Motor neuron (in vitro differentiated cells): ENCODE measurements at regions not wholly inside any gene's neighbourhood (a gene's known extent, or its start where the extent isn't known, plus 50 kb on each side); places are given as distances from the start of the nearest gene placed in this dataset.
A peak's percentile ranks its signal among the peaks of the same experiment; 100 is the strongest.

ENCODE experiments used
- ATAC-seq, 8 experiments: fragments of 200-7000 bp; cut with Tn5 transposase; replicated peaks in 6 of 8; 2 replicates each; pipeline ENCODE4 v1.8.0; 2021; ENCODE audit warnings: mild to moderate bottlenecking in 8 of 8, moderate library complexity in 8 of 8
- H3K27ac ChIP-seq, 2 donors: fragments of 250-450 bp; sonication (Bioruptor Pico); 2 replicates each; pipeline ENCODE4 v1.9.0; 2021; ENCODE audit warnings: antibody characterized with exemption in 2 of 2, mild to moderate bottlenecking in 2 of 2, moderate library complexity in 1 of 2
- H3K4me1 ChIP-seq, 2 donors: fragments of 250-450 bp; sonication (Bioruptor Pico); replicated peaks in 1 of 2; 2 replicates each; pipeline ENCODE4 v1.6.1; 2021; ENCODE audit warnings: antibody characterized with exemption in 2 of 2, mild to moderate bottlenecking in 2 of 2, moderate library complexity in 1 of 2
- H3K4me3 ChIP-seq, 5 donors: fragments of 250-450 bp; sonication (Bioruptor Pico); 2 replicates each; pipeline ENCODE4 v1.9.0; 2021; ENCODE audit warnings: antibody characterized with exemption in 5 of 5, mild to moderate bottlenecking in 5 of 5, moderate library complexity in 4 of 5
- WGBS, 10 experiments: fragments of 450-650 bp; shearing (Covaris generic); methylation state at CpG; one replicate each; pipeline ENCODE4 v1.0.0; 2022; 5-methylcytosine and 5-hydroxymethylcytosine counted together
- in situ Hi-C, 9 experiments: fragments of 400-800 bp; cut with MboI; loops; one replicate each; pipeline ENCODE4 v1.15.0; 2021; ENCODE audit warnings: low sequenced_read_pairs in 9 of 9, low pct_unique_long_range_greater_than_20kb in 2 of 9; ENCODE audit not compliant: unreplicated experiment in 9 of 9

DNA sequence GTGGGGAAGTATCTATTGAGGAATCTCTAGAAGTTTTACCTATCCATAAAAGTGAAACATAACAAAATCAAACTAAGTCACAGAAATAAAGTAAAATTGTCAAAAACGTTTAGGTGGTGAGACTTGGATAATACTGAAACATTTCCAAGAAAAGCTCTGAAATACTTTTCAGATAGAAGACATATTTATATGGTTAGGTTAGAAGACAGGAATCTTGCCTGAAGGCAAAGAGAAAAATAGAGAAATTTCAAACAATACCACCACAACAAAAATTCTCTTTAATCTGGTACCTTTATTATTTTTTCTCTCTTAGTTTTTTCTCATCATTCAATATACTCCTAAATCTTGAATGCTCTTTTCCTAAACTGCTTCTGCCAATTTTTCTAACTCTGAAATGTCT lies 222.7 kb upstream of the PLSCR5 start:
- WGBS, 10 experiments: 0 to 64% (median 4%) methylated on average over 1 of the region's 1 CpG; no CpG with 5 or more reads in 2 of the 10 experiments
- H3K4me1 ChIP-seq: no peaks in the 10 kb centered on the region
- in situ Hi-C loops: no loop called here

GRCh38 chr3:146823622-146824021 lies 218.5 kb upstream of the PLSCR5 start:
- Histone ChIP-seq H3K4me1 (no peaks in the 10 kb centered on the region), H3K27ac (no peak overlapping the region), H3K4me3 (no peak overlapping the region)
- in situ Hi-C loops: loop anchor here in 1 of 9 experiments (25.0 kb wide), 3 partner anchors 364 to 789 kb away; no protein-coding TSS in a partner anchor
- whole genome bisulfite sequencing, 10 experiments: 0 to 80% (median 56%) methylated on average over 1 of the region's 1 CpG; no CpG with 5 or more reads in 1 of the 10 experiments
- no peak for ATAC-seq

More for the DNA sequence above, 222.7 kb upstream of the PLSCR5 start:
- no peak for ATAC-seq
- Histone ChIP-seq H3K4me3 (no peak overlapping the region), H3K27ac (no peak overlapping the region)

- Histone ChIP-seq H3K4me3 (no peak overlapping the region), H3K4me1 (peaks cover 0 to 6% of the 10 kb centered on the region in 2 donors), H3K27ac (no peak overlapping the region)
- 33 to 91% (median 81%) methylated on average over 1 to 3 of the region's 3 CpGs; no CpG with 5 or more reads in 2 of the 10 experiments for WGBS, 10 experiments
- in situ Hi-C loops: loop anchor here in 1 of 9 experiments (25.0 kb wide), 3 partner anchors 368 to 793 kb away; no protein-coding TSS in a partner anchor
- ATAC-seq: no peak
Observed at GRCh38 chr3:146818866-146819265, 213.7 kb upstream of the PLSCR5 start.

DNA sequence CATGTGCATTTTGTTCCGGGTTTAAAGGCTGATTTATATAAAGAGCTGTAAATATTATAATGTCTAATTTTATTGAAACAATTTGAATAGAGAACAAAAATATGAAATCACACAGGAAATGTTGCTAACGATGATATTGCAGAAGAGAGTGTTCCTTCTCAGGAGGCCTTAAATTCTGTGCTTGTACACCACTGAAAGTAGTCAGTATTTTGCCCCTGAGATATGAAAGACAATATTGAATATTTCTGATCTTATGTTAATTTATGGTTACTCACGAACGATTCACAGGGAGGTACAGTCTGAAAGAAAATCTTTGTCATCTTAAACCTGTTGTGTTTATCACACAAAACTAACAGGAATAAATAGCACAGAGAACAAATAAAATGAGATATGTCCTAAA lies 213.2 kb upstream of the PLSCR5 start:
- in situ Hi-C loops: loop anchor here in 1 of 9 experiments (25.0 kb wide), 3 partner anchors 369 to 794 kb away; no protein-coding TSS in a partner anchor
- no peak overlapping the region for H3K4me3 ChIP-seq
- 2 to 86% (median 53%) methylated on average over 1 to 4 of the region's 4 CpGs for WGBS, 10 experiments
- H3K27ac ChIP-seq: no peak overlapping the region
- H3K4me1 ChIP-seq: peaks cover 0 to 6% of the 10 kb centered on the region in 2 donors
- no peak for ATAC-seq

DNA sequence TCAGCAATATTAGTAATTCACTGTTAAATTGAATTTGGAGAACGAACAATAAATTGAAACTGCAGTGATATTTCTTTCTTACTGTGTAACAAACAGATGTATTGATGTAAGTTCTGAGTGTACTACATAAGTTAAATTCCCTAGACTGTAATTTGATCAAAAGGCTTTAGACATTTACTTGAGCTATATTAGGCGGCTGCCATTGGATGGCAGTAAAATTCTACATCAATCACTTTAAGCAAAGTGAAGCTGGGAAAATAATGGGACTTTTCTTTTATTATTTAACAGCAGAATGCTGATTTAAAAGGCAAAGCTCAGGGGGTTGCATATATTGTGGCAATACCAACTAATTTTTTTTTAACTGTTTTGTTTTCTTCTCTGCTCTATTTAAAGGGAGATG lies 212.6 kb upstream of the PLSCR5 start:
- in situ Hi-C loops: loop anchor here in 1 of 9 experiments (25.0 kb wide), 3 partner anchors 370 to 795 kb away; no protein-coding TSS in a partner anchor

GRCh38 chr3:146814601-146815315 lies 209.6 kb upstream of the PLSCR5 start:
- in situ Hi-C loops: loop anchor here in 1 of 9 experiments (25.0 kb wide), 3 partner anchors 373 to 798 kb away; no protein-coding TSS in a partner anchor
- Histone ChIP-seq H3K27ac (no peak overlapping the region), H3K4me3 (no peak overlapping the region), H3K4me1 (peaks cover 0 to 6% of the 10 kb centered on the region in 2 donors)
- 36 to 100% (median 83%) methylated on average over 1 of the region's 1 CpG; no CpG with 5 or more reads in 1 of the 10 experiments for WGBS, 10 experiments
- ATAC-seq: no peak

More for the DNA sequence above, 212.6 kb upstream of the PLSCR5 start:
- Histone ChIP-seq H3K4me3 (no peak overlapping the region), H3K27ac (no peak overlapping the region), H3K4me1 (peaks cover 0 to 6% of the 10 kb centered on the region in 2 donors)
- ATAC-seq: peak in 6 of 8 experiments; percentile 42 to 94 (median 58)
- WGBS, 10 experiments: 0 to 51% (median 29%) methylated on average over 1 to 2 of the region's 2 CpGs

DNA sequence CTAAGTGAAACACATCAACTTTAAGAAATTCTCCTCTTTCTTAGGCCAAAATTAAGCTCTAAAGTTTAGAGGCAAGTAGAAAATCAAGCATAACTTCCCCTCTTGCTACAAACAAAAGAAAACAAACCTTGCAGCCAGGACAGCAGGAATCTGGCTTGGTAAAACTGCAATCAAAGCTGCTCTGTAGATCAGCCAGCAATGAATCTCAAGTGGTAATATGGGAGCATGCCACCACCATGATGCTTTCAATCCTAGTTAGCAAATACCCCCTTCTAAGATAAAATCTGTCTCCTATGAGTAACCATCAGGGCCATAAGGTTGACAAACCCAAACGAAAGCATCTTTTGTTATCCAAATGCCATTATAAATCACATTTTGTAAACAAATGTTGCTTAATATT lies 208.3 kb upstream of the PLSCR5 start:
- in situ Hi-C loops: loop anchor here in 1 of 9 experiments (25.0 kb wide), 3 partner anchors 374 to 799 kb away; no protein-coding TSS in a partner anchor
- 0 to 38% (median 5%) methylated on average over 1 of the region's 1 CpG; no CpG with 5 or more reads in 4 of the 10 experiments for WGBS, 10 experiments
- Histone ChIP-seq H3K4me3 (no peak overlapping the region), H3K4me1 (peaks cover 0 to 6% of the 10 kb centered on the region in 2 donors), H3K27ac (no peak overlapping the region)
- ATAC-seq: no peak

DNA sequence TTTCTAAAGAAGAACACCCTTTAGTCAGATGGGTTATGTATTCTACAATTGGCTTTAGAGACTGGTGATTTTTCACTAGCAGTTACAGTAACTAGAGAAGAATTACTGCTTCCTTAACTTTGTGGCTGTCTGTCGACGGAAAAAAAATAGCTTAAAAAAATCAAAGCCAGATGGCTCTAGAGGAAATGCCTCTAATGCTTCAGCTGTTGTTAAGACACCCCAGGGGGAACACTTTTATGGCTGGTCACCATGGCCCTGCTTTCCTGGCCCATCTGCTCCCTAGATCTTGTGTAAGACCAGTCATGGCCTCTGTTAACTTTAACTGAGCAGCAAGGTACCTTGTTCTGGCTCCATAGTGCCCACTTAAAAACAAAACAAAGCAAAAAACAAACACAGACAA lies 198.6 kb upstream of the PLSCR5 start:
- in situ Hi-C loops: loop anchor here in 1 of 9 experiments (25.0 kb wide), 3 partner anchors 384 to 809 kb away; no protein-coding TSS in a partner anchor
- ATAC-seq: peak in 2 of 8 experiments; percentile 27 to 55
- Histone ChIP-seq H3K4me3 (no peak overlapping the region), H3K4me1 (no peaks in the 10 kb centered on the region), H3K27ac (no peak overlapping the region)
- 5 to 60% (median 33%) methylated on average over 2 of the region's 2 CpGs; no CpG with 5 or more reads in 2 of the 10 experiments for whole genome bisulfite sequencing, 10 experiments

DNA sequence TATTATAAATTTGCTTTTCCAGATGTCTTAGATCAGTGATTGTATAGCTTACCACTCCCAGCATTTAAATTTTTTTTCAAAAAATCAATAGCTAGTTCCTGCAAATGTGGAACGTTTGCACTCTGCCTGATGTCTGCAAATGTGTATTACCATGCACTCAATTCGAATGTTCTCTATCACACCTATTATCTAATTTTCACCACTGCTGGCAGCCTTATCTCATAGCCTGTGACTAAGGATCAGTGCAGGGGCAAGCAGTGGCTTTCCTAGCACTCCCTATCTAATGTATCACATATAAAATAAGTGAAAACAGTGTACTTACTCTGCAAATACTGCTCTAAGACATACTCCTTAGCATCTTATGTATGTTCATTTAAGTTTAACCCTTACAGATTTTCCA lies 196.3 kb upstream of the PLSCR5 start:
- no peak overlapping the region for H3K4me3 ChIP-seq
- no peak overlapping the region for H3K27ac ChIP-seq
- peak in 2 of 8 experiments; percentile 25 to 43 for ATAC-seq
- no peaks in the 10 kb centered on the region for H3K4me1 ChIP-seq
- WGBS, 10 experiments: 25 to 100% (median 61%) methylated on average over 1 to 2 of the region's 2 CpGs; no CpG with 5 or more reads in 6 of the 10 experiments
- in situ Hi-C loops: loop anchor here in 1 of 9 experiments (25.0 kb wide), 3 partner anchors 386 to 811 kb away; no protein-coding TSS in a partner anchor

DNA sequence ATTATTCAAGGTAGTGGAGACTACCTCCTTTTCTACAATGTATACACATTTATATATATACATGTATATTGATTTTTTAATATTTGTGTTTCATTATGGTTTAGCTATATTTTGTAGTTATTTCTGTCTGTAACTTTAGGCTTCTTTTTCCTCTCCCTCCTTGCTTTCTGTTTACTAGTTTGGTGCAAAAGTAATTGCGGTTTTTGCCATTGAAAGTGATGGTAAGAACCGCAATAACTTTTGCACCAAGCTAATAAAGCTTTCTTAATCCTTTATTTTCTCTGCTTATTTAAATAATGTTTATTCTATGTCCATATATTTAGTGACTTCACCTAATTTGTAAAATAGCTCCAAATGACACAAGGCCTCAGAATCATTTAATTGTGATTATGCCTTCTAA lies 195.3 kb upstream of the PLSCR5 start:
- H3K4me3 ChIP-seq: no peak overlapping the region
- H3K4me1 ChIP-seq: no peaks in the 10 kb centered on the region
- H3K27ac ChIP-seq: no peak overlapping the region
- ATAC-seq: no peak
- WGBS, 10 experiments: 38 to 100% (median 73%) methylated on average over 1 to 2 of the region's 2 CpGs; no CpG with 5 or more reads in 1 of the 10 experiments
- in situ Hi-C loops: loop anchor here in 1 of 9 experiments (25.0 kb wide), 3 partner anchors 387 to 812 kb away; no protein-coding TSS in a partner anchor

DNA sequence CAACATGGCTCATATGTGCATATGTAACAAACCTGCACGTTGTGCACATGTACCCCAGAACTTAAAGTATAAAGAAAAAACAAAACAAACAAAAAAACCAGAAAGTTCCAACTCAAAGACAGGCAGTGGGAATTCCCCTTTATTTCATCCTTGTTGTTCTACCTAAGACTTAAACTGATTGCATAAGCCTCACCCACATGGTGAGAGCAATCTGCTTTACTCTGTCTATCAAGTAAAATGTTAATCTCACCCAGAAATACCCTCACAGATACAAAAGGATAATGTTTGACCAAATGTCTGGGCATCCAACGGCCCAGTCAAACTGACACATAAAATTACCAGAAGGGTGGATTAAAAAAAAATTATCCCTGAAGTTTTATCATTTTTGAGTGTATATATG lies 190.9 kb upstream of the PLSCR5 start:
- in situ Hi-C loops: no loop called here
- WGBS, 10 experiments: 40 to 80% (median 59%) methylated on average over 1 to 2 of the region's 2 CpGs; no CpG with 5 or more reads in 2 of the 10 experiments
- Histone ChIP-seq H3K4me1 (no peaks in the 10 kb centered on the region), H3K4me3 (no peak overlapping the region), H3K27ac (no peak overlapping the region)
- no peak for ATAC-seq

GRCh38 chr3:146783446-146783845 lies 178.3 kb upstream of the PLSCR5 start:
- no peak overlapping the region for H3K4me3 ChIP-seq
- H3K27ac ChIP-seq: no peak overlapping the region
- H3K4me1 ChIP-seq: no peaks in the 10 kb centered on the region
- 25 to 97% (median 80%) methylated on average over 1 to 2 of the region's 2 CpGs; no CpG with 5 or more reads in 3 of the 10 experiments for WGBS, 10 experiments
- no peak for ATAC-seq
- in situ Hi-C loops: no loop called here

DNA sequence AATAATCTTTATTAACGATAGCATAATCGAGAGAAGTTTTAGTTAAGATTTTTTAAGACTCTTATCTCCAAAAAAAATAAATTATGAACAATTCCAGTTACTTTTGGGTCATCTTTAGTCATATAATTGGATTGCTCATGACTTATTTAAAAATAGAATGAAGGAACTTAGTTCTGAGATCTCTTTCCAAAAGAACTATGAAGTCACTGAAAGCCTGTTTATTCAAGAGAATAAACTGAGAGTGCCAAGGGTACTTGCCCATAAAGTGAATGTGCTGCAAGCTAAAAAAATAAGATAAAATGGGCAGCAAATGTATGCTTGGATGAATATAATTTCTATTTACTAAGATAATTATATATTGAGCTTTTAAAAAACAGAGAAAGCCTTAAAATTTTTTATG lies 176.5 kb upstream of the PLSCR5 start:
- Histone ChIP-seq H3K27ac (no peak overlapping the region), H3K4me3 (no peak overlapping the region), H3K4me1 (no peaks in the 10 kb centered on the region)
- 9 to 100% (median 78%) methylated on average over 1 to 2 of the region's 2 CpGs; no CpG with 5 or more reads in 2 of the 10 experiments for WGBS, 10 experiments
- in situ Hi-C loops: no loop called here
- ATAC-seq: no peak
